SK-N-MC (cell line): ENCODE measurements at regions not wholly inside any gene's neighbourhood (a gene's known extent, or its start where the extent isn't known, plus 50 kb on each side); places are given as distances from the start of the nearest gene placed in this dataset.

Experiments
- DNase-seq: peaks from one replicate; pipeline ENCODE4 v3.0.0-alpha.2; 2011; ENCODE audit warnings: low read depth, low spot score
- H3K27ac ChIP-seq: fragments of 200-600 bp; sonication (generic); 2 replicates; pipeline ENCODE4 v1.5.1; 2016; ENCODE audit warnings: mixed run types
- H3K36me3 ChIP-seq: fragments of 200-600 bp; sonication (generic); 2 replicates; pipeline ENCODE4 v1.6.1; 2017; ENCODE audit warnings: antibody characterized with exemption, low read length, mixed read lengths; ENCODE audit not compliant: insufficient read depth
- H3K4me3 ChIP-seq: fragments of 200-600 bp; sonication (generic); 2 replicates; pipeline ENCODE4 v1.5.1; 2016
- H3K9ac ChIP-seq: fragments of 200-600 bp; sonication (generic); 2 replicates; pipeline ENCODE4 v1.8.0; 2017; ENCODE audit warnings: mixed run types, mixed read lengths; ENCODE audit not compliant: insufficient read length
- H3K9me3 ChIP-seq: fragments of 200-600 bp; sonication (generic); 2 replicates; pipeline ENCODE4 v1.6.1; 2017; ENCODE audit warnings: low read depth, mild to moderate bottlenecking, antibody characterized with exemption, low read length, moderate library complexity, mixed read lengths
- EZH2 ChIP-seq: fragments of 200-600 bp; sonication (generic); IDR thresholded peaks from one replicate; pipeline ENCODE4 v1.6.1; 2017; ENCODE audit warnings: antibody characterized with exemption
- FOXP2 ChIP-seq: optimal IDR thresholded peaks from 2 replicates; pipeline ENCODE3; 2011; ENCODE audit warnings: mild to moderate bottlenecking, moderate library complexity; ENCODE audit not compliant: insufficient read depth; ENCODE audit errors: extremely low read length, control extremely low read depth
- POLR2AphosphoS5 ChIP-seq: IDR thresholded peaks from 2 replicates; pipeline ENCODE4 v1.6.1; 2012; ENCODE audit warnings: mild to moderate bottlenecking, low read depth, low read length, borderline replicate concordance

- H3K9ac ChIP-seq: no peak overlapping the region
- H3K36me3 ChIP-seq: no peaks in the 10 kb centered on the region
- no peak overlapping the region for H3K27ac ChIP-seq
- no peak overlapping the region for H3K4me3 ChIP-seq
- no peaks in the 10 kb centered on the region for H3K9me3 ChIP-seq
- TF ChIP-seq EZH2: no peak
- no peak for TF ChIP-seq POLR2AphosphoS5
- no peak for TF ChIP-seq FOXP2
- DNase-seq: no peak
These were observed 274.9 kb upstream of the SOX5 start for GRCh38 chr12:24224401-24224800.

- H3K4me3 ChIP-seq: no peak overlapping the region
- no peaks in the 10 kb centered on the region for H3K9me3 ChIP-seq
- no peak overlapping the region for H3K27ac ChIP-seq
- no peak for TF ChIP-seq EZH2
- TF ChIP-seq POLR2AphosphoS5: no peak
- TF ChIP-seq FOXP2: no peak
- no peaks in the 10 kb centered on the region for H3K36me3 ChIP-seq
- H3K9ac ChIP-seq: no peak overlapping the region
- no peak for DNase-seq
These were observed 274.5 kb upstream of the SOX5 start for GRCh38 chr12:24223926-24224325.

- H3K4me3 ChIP-seq: no peak overlapping the region
- H3K9ac ChIP-seq: no peak overlapping the region
- H3K27ac ChIP-seq: no peak overlapping the region
- H3K9me3 ChIP-seq: no peaks in the 10 kb centered on the region
- no peak for TF ChIP-seq EZH2
- TF ChIP-seq FOXP2: no peak
- TF ChIP-seq POLR2AphosphoS5: no peak
- no peaks in the 10 kb centered on the region for H3K36me3 ChIP-seq
- DNase-seq: no peak
These were observed 273.5 kb upstream of the SOX5 start for GRCh38 chr12:24222968-24223367.

GRCh38 chr12:24212496-24212895, 263.0 kb upstream of the SOX5 start:
- H3K36me3 ChIP-seq: no peaks in the 10 kb centered on the region
- H3K4me3 ChIP-seq: no peak overlapping the region
- H3K27ac ChIP-seq: no peak overlapping the region
- TF ChIP-seq POLR2AphosphoS5: no peak
- H3K9ac ChIP-seq: no peak overlapping the region
- DNase-seq: no peak
- H3K9me3 ChIP-seq: no peaks in the 10 kb centered on the region

GRCh38 chr12:24206621-24207020, 257.2 kb upstream of the SOX5 start:
- Histone ChIP-seq H3K27ac (no peak overlapping the region), H3K4me3 (no peak overlapping the region), H3K9ac (no peak overlapping the region), H3K36me3 (no peaks in the 10 kb centered on the region), H3K9me3 (no peaks in the 10 kb centered on the region)
- TF ChIP-seq FOXP2 (no peak), POLR2AphosphoS5 (no peak), EZH2 (no peak)
- DNase-seq: no peak

GRCh38 chr12:24201258-24201970, 251.9 kb upstream of the SOX5 start:
- TF ChIP-seq EZH2 (no peak), FOXP2 (no peak), POLR2AphosphoS5 (no peak)
- Histone ChIP-seq H3K9ac (no peak overlapping the region), H3K4me3 (no peak overlapping the region), H3K9me3 (no peaks in the 10 kb centered on the region), H3K27ac (no peak overlapping the region), H3K36me3 (no peaks in the 10 kb centered on the region)
- DNase-seq: no peak

GRCh38 chr12:24200010-24200409, 250.5 kb upstream of the SOX5 start:
- H3K36me3 ChIP-seq: no peaks in the 10 kb centered on the region
- no peak for DNase-seq
- H3K27ac ChIP-seq: no peak overlapping the region
- no peak overlapping the region for H3K9ac ChIP-seq
- no peak overlapping the region for H3K4me3 ChIP-seq
- TF ChIP-seq EZH2: no peak
- TF ChIP-seq FOXP2: no peak
- TF ChIP-seq POLR2AphosphoS5: no peak
- H3K9me3 ChIP-seq: no peaks in the 10 kb centered on the region

- H3K36me3 ChIP-seq: no peaks in the 10 kb centered on the region
- no peak overlapping the region for H3K4me3 ChIP-seq
- H3K27ac ChIP-seq: no peak overlapping the region
- DNase-seq: no peak
- no peak for TF ChIP-seq EZH2
- no peak overlapping the region for H3K9ac ChIP-seq
- H3K9me3 ChIP-seq: no peaks in the 10 kb centered on the region
These were observed 249.6 kb upstream of the SOX5 start for GRCh38 chr12:24198936-24199671.

GRCh38 chr12:24198070-24198469, 248.6 kb upstream of the SOX5 start:
- Histone ChIP-seq H3K4me3 (no peak overlapping the region), H3K27ac (no peak overlapping the region), H3K36me3 (no peaks in the 10 kb centered on the region), H3K9me3 (no peaks in the 10 kb centered on the region), H3K9ac (no peak overlapping the region)
- TF ChIP-seq FOXP2 (no peak), EZH2 (no peak), POLR2AphosphoS5 (no peak)
- DNase-seq: no peak

- H3K9ac ChIP-seq: no peak overlapping the region
- no peaks in the 10 kb centered on the region for H3K9me3 ChIP-seq
- DNase-seq: no peak
- H3K4me3 ChIP-seq: no peak overlapping the region
- TF ChIP-seq FOXP2: no peak
- no peak for TF ChIP-seq POLR2AphosphoS5
- no peak for TF ChIP-seq EZH2
- no peaks in the 10 kb centered on the region for H3K36me3 ChIP-seq
- H3K27ac ChIP-seq: no peak overlapping the region
These were observed 248.1 kb upstream of the SOX5 start for GRCh38 chr12:24197532-24197931.
